ENCODE measurements at regions not wholly inside any gene's neighbourhood (a gene's known extent, or its start where the extent isn't known, plus 50 kb on each side); places are given as distances from the start of the nearest gene placed in this dataset.
A peak's percentile ranks its signal among the peaks of the same experiment; 100 is the strongest.

DNA sequence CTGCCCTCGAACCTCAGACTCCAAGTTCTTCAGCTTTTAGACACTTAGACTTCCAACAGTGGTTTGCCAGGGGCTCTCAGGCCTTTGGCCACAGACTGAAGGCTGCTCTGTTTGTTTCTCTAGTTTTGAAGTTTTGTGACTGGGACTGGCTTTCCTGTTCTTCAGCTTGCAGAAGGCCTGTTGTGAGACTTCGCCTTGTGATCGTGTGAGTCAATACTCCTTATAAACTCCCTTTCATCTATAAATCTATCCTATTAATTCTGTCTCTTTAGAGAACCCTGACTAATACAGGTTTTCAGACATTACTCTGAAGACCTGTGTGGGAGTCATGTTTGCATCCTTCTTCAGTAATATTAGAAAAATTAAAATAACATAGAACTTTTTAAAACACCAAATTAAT is 289.1 kb downstream of the RMST start:
- TF ChIP-seq, protein P1, sequence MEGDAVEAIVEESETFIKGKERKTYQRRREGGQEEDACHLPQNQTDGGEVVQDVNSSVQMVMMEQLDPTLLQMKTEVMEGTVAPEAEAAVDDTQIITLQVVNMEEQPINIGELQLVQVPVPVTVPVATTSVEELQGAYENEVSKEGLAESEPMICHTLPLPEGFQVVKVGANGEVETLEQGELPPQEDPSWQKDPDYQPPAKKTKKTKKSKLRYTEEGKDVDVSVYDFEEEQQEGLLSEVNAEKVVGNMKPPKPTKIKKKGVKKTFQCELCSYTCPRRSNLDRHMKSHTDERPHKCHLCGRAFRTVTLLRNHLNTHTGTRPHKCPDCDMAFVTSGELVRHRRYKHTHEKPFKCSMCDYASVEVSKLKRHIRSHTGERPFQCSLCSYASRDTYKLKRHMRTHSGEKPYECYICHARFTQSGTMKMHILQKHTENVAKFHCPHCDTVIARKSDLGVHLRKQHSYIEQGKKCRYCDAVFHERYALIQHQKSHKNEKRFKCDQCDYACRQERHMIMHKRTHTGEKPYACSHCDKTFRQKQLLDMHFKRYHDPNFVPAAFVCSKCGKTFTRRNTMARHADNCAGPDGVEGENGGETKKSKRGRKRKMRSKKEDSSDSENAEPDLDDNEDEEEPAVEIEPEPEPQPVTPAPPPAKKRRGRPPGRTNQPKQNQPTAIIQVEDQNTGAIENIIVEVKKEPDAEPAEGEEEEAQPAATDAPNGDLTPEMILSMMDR (IDR thresholded peaks at IDR 0.05): no peak
- Histone ChIP-seq H3K4me3 (no peak overlapping the region), H3K27ac (no peak overlapping the region), H3K9me3 (no peaks in the 10 kb centered on the region), H3K36me3 (no peaks in the 10 kb centered on the region), H3K4me1 (peaks cover 0 to 3% (median 0%) of the 10 kb centered on the region in 4 donors), H3K27me3 (no peaks in the 10 kb centered on the region)
- intact Hi-C loops (cut with DNase I; ENCODE audit: low total_unique reads): no loop called here
- DNase-seq: no peak

GRCh38 chr12:97752129-97752528 is 289.5 kb downstream of the RMST start:
- TF ChIP-seq, protein P1 (IDR thresholded peaks at IDR 0.05): no peak

GRCh38 chr12:97753332-97753731 is 290.7 kb downstream of the RMST start:
- intact Hi-C loops (cut with DNase I; ENCODE audit: low total_unique reads): no loop called here
- TF ChIP-seq, protein P1 (IDR thresholded peaks at IDR 0.05): no peak
- Histone ChIP-seq H3K9me3 (no peaks in the 10 kb centered on the region), H3K27ac (no peak overlapping the region), H3K4me1 (peaks cover 0 to 16% (median under 1%) of the 10 kb centered on the region in 4 donors), H3K27me3 (no peaks in the 10 kb centered on the region), H3K36me3 (no peaks in the 10 kb centered on the region), H3K4me3 (no peak overlapping the region)
- no peak for DNase-seq

More at GRCh38 chr12:97752129-97752528, 289.5 kb downstream of the RMST start:
- DNase-seq: no peak
- Histone ChIP-seq H3K36me3 (no peaks in the 10 kb centered on the region), H3K9me3 (no peaks in the 10 kb centered on the region), H3K4me3 (no peak overlapping the region), H3K27me3 (no peaks in the 10 kb centered on the region), H3K27ac (no peak overlapping the region), H3K4me1 (peaks cover 0 to 7% (median 0%) of the 10 kb centered on the region in 4 donors)
- intact Hi-C loops (cut with DNase I; ENCODE audit: low total_unique reads): no loop called here

- Histone ChIP-seq H3K4me3 (no peak overlapping the region), H3K27ac (no peak overlapping the region), H3K27me3 (no peaks in the 10 kb centered on the region), H3K36me3 (no peaks in the 10 kb centered on the region), H3K9me3 (no peaks in the 10 kb centered on the region), H3K4me1 (peaks cover 0 to 24% (median under 1%) of the 10 kb centered on the region in 4 donors)
- DNase-seq: no peak
- intact Hi-C loops (cut with DNase I; ENCODE audit: low total_unique reads): no loop called here
- TF ChIP-seq, protein P1 (IDR thresholded peaks at IDR 0.05): no peak
These were observed 291.7 kb downstream of the RMST start for GRCh38 chr12:97754306-97754705.

DNA sequence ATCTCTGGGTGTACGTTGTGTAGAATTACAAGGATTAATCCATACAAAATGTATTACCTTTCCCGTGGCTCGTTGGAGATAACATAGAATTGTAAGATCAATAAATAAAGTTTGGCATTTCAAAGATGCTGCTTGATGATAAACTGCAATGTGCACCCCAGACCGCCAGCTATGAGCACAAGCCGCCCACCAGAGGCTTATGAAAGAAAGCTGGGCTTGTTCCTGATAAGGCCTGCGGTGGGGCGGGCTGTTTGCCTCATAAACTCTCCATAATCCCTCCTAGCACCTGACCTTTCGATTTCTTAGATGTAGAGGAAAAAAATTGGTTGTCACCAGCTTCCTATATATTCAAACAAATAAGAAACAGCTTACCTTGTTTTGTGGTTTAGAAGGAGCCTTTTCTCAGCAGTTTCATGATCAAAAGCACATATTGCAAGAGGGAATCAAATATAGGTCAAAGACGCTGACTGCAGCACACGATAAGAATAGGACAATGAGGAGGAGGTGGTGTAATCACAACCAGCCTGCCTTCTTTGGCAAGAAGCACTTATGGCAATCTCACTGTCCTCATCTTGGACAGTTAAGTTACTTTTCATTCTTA is 293.6 kb downstream of the RMST start:
- no peaks in the 10 kb centered on the region for H3K36me3 ChIP-seq
- H3K4me1 ChIP-seq: peaks cover 0 to 36% (median under 1%) of the 10 kb centered on the region in 4 donors
- TF ChIP-seq, protein P1 (IDR thresholded peaks at IDR 0.05): no peak
- peak overlapping the region; percentile 52 to 62 for H3K27ac ChIP-seq
- no peaks in the 10 kb centered on the region for H3K27me3 ChIP-seq
- H3K4me3 ChIP-seq: no peak overlapping the region
- DNase-seq: peak in 1 of 2 donors; percentile 28
- no peaks in the 10 kb centered on the region for H3K9me3 ChIP-seq
- intact Hi-C loops (cut with DNase I; ENCODE audit: low total_unique reads): no loop called here

All from tibial artery (tissue), 4 donors.